Duodenal mucosa (tissue), 2 donors: ENCODE measurements at regions not wholly inside any gene's neighbourhood (a gene's known extent, or its start where the extent isn't known, plus 50 kb on each side); places are given as distances from the start of the nearest gene placed in this dataset.

ENCODE experiments used
- H3K27ac ChIP-seq: one replicate; pipeline ENCODE4 v1.7.0; 2013; ENCODE audit warnings: low read depth, low read length
- H3K27me3 ChIP-seq, 2 donors: one replicate each; pipeline ENCODE4 v1.7.0; 2013; ENCODE audit warnings: low read length in 2 of 2, control low read depth in 1 of 2; ENCODE audit not compliant: insufficient read depth in 2 of 2, control insufficient read depth in 1 of 2
- H3K36me3 ChIP-seq, 2 donors: one replicate each; pipeline ENCODE4 v1.7.0; 2013; ENCODE audit warnings: low read length in 2 of 2, control low read depth in 1 of 2; ENCODE audit not compliant: insufficient read depth in 2 of 2, control insufficient read depth in 1 of 2
- H3K4me1 ChIP-seq, 2 donors: one replicate each; pipeline ENCODE4 v1.7.0; 2013; ENCODE audit warnings: low read length in 2 of 2, control low read depth in 1 of 2; ENCODE audit not compliant: insufficient read depth in 2 of 2, control insufficient read depth in 1 of 2
- H3K4me3 ChIP-seq, 2 donors: one replicate each; pipeline ENCODE4 v1.7.0; 2013; ENCODE audit warnings: low read length in 2 of 2, low read depth in 1 of 2
- H3K9ac ChIP-seq, 2 donors: one replicate each; pipeline ENCODE4 v1.7.0; 2013; ENCODE audit warnings: low read length in 2 of 2, low read depth in 1 of 2
- H3K9me3 ChIP-seq, 2 donors: one replicate each; pipeline ENCODE4 v1.7.0; 2013; ENCODE audit warnings: low read length in 2 of 2, control low read depth in 1 of 2; ENCODE audit not compliant: control insufficient read depth in 1 of 2

DNA sequence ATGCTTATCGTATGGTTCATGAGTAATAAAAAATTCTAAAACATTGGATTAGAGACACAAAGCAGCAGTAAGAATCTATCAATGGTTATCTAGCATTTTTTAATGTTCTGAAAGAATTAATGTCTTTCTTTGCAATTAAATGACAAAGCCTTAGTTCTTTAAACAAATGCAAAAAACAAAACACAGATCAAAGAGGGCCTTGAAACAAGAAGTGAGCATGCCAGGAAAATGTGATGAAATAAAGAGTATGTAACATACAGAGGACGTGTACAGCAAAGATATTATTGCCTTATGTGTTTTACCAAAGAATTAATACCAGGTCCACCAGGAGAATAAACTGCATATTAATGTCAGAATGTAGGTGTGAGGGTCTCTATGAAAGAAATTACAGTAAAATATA is 812.3 kb upstream of the GRAMD2B start:
- H3K4me3 ChIP-seq: no peak overlapping the region
- no peaks in the 10 kb centered on the region for H3K9me3 ChIP-seq
- H3K36me3 ChIP-seq: no peaks in the 10 kb centered on the region
- H3K9ac ChIP-seq: no peak overlapping the region
- no peaks in the 10 kb centered on the region for H3K27me3 ChIP-seq
- H3K27ac ChIP-seq: no peak overlapping the region
- no peaks in the 10 kb centered on the region for H3K4me1 ChIP-seq

DNA sequence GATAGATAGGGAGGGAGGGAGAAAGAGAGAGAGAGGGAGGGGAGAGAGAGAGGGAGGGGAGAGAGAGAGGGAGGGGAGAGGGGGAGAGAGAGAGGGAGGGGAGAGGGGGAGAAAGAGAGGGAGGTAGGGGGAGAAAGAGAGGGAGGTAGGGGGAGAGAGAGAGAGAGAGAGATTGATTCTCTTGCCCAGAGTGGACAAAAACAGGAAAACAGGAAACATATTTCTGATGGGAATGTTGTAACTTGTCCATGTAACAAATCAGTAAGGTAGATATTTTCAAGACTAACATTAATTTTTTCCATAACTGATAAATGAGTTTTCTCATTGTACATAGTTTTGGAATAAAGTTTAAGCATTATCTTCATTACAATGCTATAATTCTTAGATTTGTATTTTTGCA is 811.7 kb upstream of the GRAMD2B start:
- no peaks in the 10 kb centered on the region for H3K36me3 ChIP-seq
- H3K27ac ChIP-seq: no peak overlapping the region
- no peaks in the 10 kb centered on the region for H3K9me3 ChIP-seq
- H3K4me1 ChIP-seq: no peaks in the 10 kb centered on the region
- H3K4me3 ChIP-seq: no peak overlapping the region
- no peak overlapping the region for H3K9ac ChIP-seq
- H3K27me3 ChIP-seq: no peaks in the 10 kb centered on the region

GRCh38 chr5:125612181-125612721 is 811.0 kb upstream of the GRAMD2B start:
- Histone ChIP-seq H3K27ac (no peak overlapping the region), H3K9me3 (no peaks in the 10 kb centered on the region), H3K4me1 (no peaks in the 10 kb centered on the region), H3K4me3 (no peak overlapping the region), H3K27me3 (no peaks in the 10 kb centered on the region), H3K9ac (no peak overlapping the region), H3K36me3 (no peaks in the 10 kb centered on the region)

DNA sequence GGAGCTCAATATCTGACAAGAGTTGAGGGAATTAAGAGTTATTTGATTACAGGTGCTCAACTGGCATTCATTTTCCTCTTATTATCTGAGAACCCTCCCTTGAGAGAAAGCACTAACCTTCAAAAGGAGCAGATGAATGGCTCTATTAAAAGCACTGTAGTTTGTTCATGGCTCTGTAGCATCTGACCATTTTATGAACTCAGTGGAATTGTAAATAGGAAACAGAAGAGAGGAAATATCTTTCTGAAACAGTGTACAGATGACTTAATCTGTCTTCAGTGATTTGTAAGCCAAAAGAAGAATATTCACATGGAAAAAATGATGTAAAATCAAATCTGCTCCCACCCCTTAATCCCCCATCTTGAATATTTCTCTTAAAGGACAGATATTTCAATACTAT is 810.4 kb upstream of the GRAMD2B start:
- H3K4me3 ChIP-seq: no peak overlapping the region
- no peaks in the 10 kb centered on the region for H3K4me1 ChIP-seq
- H3K36me3 ChIP-seq: no peaks in the 10 kb centered on the region
- no peak overlapping the region for H3K9ac ChIP-seq
- no peaks in the 10 kb centered on the region for H3K27me3 ChIP-seq
- H3K9me3 ChIP-seq: no peaks in the 10 kb centered on the region
- no peak overlapping the region for H3K27ac ChIP-seq

DNA sequence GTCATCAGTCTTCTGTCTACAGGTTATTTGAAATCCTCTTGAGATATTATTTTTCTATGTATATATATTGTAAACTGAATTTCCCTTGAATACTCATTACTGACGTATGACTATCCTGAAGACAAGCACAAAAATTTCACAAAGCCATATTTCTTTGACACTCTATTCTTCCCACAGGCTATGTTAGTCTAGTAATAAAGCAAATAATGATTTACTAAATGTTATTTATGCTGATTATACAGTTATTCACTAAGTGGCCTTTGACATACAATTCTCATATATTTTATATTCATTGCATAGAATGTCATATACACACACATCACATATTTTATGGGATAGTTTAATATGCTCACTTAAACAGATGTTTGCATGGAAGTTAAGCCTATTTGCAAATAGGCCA is 793.0 kb upstream of the GRAMD2B start:
- H3K9ac ChIP-seq: no peak overlapping the region
- no peaks in the 10 kb centered on the region for H3K36me3 ChIP-seq
- H3K27ac ChIP-seq: no peak overlapping the region
- H3K9me3 ChIP-seq: no peaks in the 10 kb centered on the region
- no peaks in the 10 kb centered on the region for H3K27me3 ChIP-seq
- no peak overlapping the region for H3K4me3 ChIP-seq
- H3K4me1 ChIP-seq: no peaks in the 10 kb centered on the region

DNA sequence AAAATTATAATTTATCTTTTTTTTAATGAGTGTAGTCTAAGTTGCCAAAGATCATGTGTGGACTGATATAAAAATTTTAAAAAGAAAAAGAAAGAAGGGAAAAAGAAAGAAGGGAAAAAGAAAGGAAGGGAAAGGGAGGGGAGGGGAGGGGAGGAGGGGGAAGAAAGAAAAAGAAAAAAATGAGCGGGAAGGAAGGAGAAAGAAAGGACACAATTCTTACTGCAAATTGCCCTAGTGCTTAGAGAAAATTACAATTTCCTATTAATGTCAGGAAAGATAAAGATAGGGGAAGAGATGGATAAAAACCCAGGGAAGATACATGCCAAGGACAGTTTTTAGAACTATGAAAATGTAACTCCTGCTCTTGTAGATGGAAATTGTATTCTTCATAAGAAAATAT is 789.7 kb upstream of the GRAMD2B start:
- Histone ChIP-seq H3K4me1 (no peaks in the 10 kb centered on the region), H3K36me3 (no peaks in the 10 kb centered on the region), H3K4me3 (no peak overlapping the region), H3K27ac (no peak overlapping the region), H3K9ac (no peak overlapping the region), H3K9me3 (no peaks in the 10 kb centered on the region), H3K27me3 (no peaks in the 10 kb centered on the region)

DNA sequence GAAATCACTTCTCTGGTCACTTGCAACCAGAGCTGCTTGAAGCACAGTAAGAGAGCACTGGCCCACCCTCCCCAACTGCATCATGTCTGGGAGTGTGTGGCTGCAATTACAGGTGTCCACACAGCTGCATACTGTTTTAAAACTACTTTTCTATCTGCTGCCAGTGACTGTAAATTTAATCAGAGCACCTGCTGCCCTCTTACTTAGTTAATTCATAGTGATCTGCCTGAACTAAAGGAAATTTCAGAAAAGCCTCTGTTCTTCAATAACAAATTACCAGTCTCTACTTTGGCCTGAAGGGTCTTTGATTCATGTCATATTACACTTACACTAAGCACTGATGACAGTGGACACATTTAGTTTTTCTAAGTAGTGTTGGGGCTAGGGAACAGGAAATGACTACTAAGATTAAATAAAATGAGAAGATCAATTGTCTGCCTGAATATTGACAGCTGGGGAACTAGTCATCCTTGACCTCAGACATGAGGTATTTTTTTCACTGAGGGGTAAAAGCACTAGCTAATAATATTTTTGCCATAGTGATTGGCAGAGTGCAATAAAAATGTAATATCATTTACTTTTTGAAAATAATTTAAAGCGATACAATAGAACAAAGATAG is 788.9 kb upstream of the GRAMD2B start:
- H3K4me1 ChIP-seq: no peaks in the 10 kb centered on the region
- H3K9me3 ChIP-seq: no peaks in the 10 kb centered on the region
- no peaks in the 10 kb centered on the region for H3K36me3 ChIP-seq
- no peak overlapping the region for H3K4me3 ChIP-seq
- H3K27ac ChIP-seq: no peak overlapping the region
- no peaks in the 10 kb centered on the region for H3K27me3 ChIP-seq
- no peak overlapping the region for H3K9ac ChIP-seq

DNA sequence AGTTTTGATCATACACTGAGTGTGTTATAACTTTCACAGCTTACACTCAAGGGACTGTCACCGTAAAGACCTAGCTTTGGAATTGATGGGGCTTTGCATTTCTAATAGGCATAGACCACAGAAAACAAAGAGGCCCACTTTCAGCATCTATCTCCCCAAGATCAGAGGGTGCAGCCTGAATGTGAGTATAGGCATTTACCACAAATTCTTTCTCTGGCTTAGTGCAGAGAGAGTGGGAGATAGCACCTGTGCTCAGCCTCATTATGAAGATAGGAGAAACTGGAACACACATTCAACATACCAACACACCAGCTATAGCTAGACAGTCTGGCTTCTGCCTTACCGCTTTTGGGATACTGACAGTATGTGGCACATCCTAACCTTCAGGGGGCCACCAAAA is 783.4 kb upstream of the GRAMD2B start:
- Histone ChIP-seq H3K9ac (no peak overlapping the region), H3K9me3 (peaks cover 0 to 3% of the 10 kb centered on the region in 2 donors), H3K4me3 (no peak overlapping the region), H3K27ac (no peak overlapping the region), H3K27me3 (no peaks in the 10 kb centered on the region), H3K4me1 (no peaks in the 10 kb centered on the region), H3K36me3 (no peaks in the 10 kb centered on the region)

GRCh38 chr5:125652761-125653160 is 770.4 kb upstream of the GRAMD2B start:
- Histone ChIP-seq H3K4me1 (no peaks in the 10 kb centered on the region), H3K27me3 (no peaks in the 10 kb centered on the region)

GRCh38 chr5:125654392-125654791 is 768.8 kb upstream of the GRAMD2B start:
- Histone ChIP-seq H3K9ac (no peak overlapping the region), H3K4me3 (no peak overlapping the region), H3K36me3 (no peaks in the 10 kb centered on the region), H3K27ac (no peak overlapping the region), H3K4me1 (peaks cover 0 to 3% of the 10 kb centered on the region in 2 donors), H3K27me3 (no peaks in the 10 kb centered on the region), H3K9me3 (no peaks in the 10 kb centered on the region)

More at GRCh38 chr5:125652761-125653160, 770.4 kb upstream of the GRAMD2B start:
- H3K27ac ChIP-seq: no peak overlapping the region
- no peak overlapping the region for H3K4me3 ChIP-seq
- no peak overlapping the region for H3K9ac ChIP-seq
- no peaks in the 10 kb centered on the region for H3K9me3 ChIP-seq
- no peaks in the 10 kb centered on the region for H3K36me3 ChIP-seq
